GM12878 (cell line): ENCODE measurements at regions not wholly inside any gene's neighbourhood (a gene's known extent, or its start where the extent isn't known, plus 50 kb on each side); places are given as distances from the start of the nearest gene placed in this dataset.

Experiments used
- ATAC-seq: fragments of 200-7000 bp; cut with Tn5 transposase; 3 replicates; pipeline ENCODE4 v1.9.1; 2020; ENCODE audit warnings: mild to moderate bottlenecking, moderate library complexity
- BruUV-seq: library from RNA; stranded (reverse); fragments of 400-500 nt; replicated peaks from 2 replicates; lab custom pipeline; 2021; lab: Mats Ljungman, UMichigan
- CTCF ChIA-PET: fragments of 300-600 bp; sonication (Branson Sonifier 250); formaldehyde crosslinking; extraction: SDS; loops from one replicate; lab custom pipeline; 2021; ENCODE audit warnings: inconsistent platforms; lab: Yijun Ruan, JAX
- POLR2A ChIA-PET: fragments of 350-600 bp; formaldehyde crosslinking; extraction: SDS; loops from one replicate; lab custom pipeline; 2021; ENCODE audit warnings: inconsistent platforms; lab: Charles Lee
- RAD21 ChIA-PET: fragments of 300-600 bp; sonication (Branson Sonifier 250); formaldehyde crosslinking; loops from one replicate; lab custom pipeline; 2023; ENCODE audit warnings: antibody characterized with exemption; ENCODE audit not compliant: unreplicated experiment; lab: Charles Lee
- SMC1A ChIA-PET: fragments of 300-600 bp; sonication (Branson Sonifier 250); formaldehyde crosslinking; loops from one replicate; lab custom pipeline; 2023; ENCODE audit not compliant: unreplicated experiment, uncharacterized antibody; lab: Charles Lee
- DNase-seq: peaks from one replicate; pipeline ENCODE4 v3.0.0-alpha.2; 2011; ENCODE audit warnings: low read depth, low spot score
- FAIRE-seq: peaks from 3 replicates; lab custom pipeline; 2011; peaks lifted over from hg19 to GRCh38; lab: Jason Lieb, UNC
- H2AFZ ChIP-seq: 2 replicates; pipeline ENCODE4 v1.6.0; 2011; ENCODE audit warnings: low read depth, low read length, control low read depth; ENCODE audit not compliant: control insufficient read depth
- H3K27ac ChIP-seq: 2 replicates; pipeline ENCODE4 v1.5.1; 2011; ENCODE audit warnings: control low read depth; ENCODE audit not compliant: control insufficient read depth, insufficient read depth
- H3K27me3 ChIP-seq, 2 experiments: replicated peaks in 1 of 2; 2 replicates each; pipeline versions ENCODE4 v1.6.0 to v1.6.1; 2011; ENCODE audit warnings: low read length in 1 of 2; ENCODE audit not compliant: control insufficient read depth in 2 of 2, insufficient read depth in 2 of 2
- H3K36me3 ChIP-seq, 2 experiments: 2 replicates each; pipeline ENCODE4 v1.5.1; 2011; ENCODE audit warnings: low read length in 1 of 2; ENCODE audit not compliant: control insufficient read depth in 2 of 2, insufficient read depth in 2 of 2
- H3K4me1 ChIP-seq: 2 replicates; pipeline ENCODE4 v1.6.1; 2011; ENCODE audit warnings: mild to moderate bottlenecking, low read length, moderate library complexity, mixed read lengths; ENCODE audit not compliant: control insufficient read depth, insufficient read depth
- H3K4me2 ChIP-seq: 2 replicates; pipeline ENCODE4 v1.6.0; 2011; ENCODE audit warnings: control low read depth; ENCODE audit not compliant: control insufficient read depth, insufficient read depth
- H3K4me3 ChIP-seq: fragments of 200-600 bp; sonication (generic); 2 replicates; pipeline ENCODE4 v1.5.1; 2016
- H3K79me2 ChIP-seq: 2 replicates; pipeline ENCODE4 v1.6.0; 2011; ENCODE audit warnings: low read length; ENCODE audit not compliant: control insufficient read depth, insufficient read depth
- H3K9ac ChIP-seq: 2 replicates; pipeline ENCODE4 v1.8.0; 2011; ENCODE audit warnings: low read length, control low read depth, mixed read lengths; ENCODE audit not compliant: control insufficient read depth, insufficient read depth
- H3K9me3 ChIP-seq: replicated peaks from 3 replicates; pipeline ENCODE4 v1.5.1; 2011; ENCODE audit warnings: mild to moderate bottlenecking, low read length; ENCODE audit not compliant: control insufficient read depth, insufficient read depth
- H4K20me1 ChIP-seq: 2 replicates; pipeline ENCODE4 v1.6.0; 2011; ENCODE audit not compliant: control insufficient read depth, insufficient read depth
- ATF2 ChIP-seq: IDR thresholded peaks from 2 replicates; pipeline ENCODE4 v1.6.1; 2012; ENCODE audit warnings: low read length, inconsistent platforms
- ATF7 ChIP-seq: fragments of 450-650 bp; IDR thresholded peaks from 2 replicates; pipeline ENCODE4 v1.6.1; 2016; ENCODE audit warnings: low read depth, mild to moderate bottlenecking
- IRF5 ChIP-seq: fragments of 450-650 bp; IDR thresholded peaks from 2 replicates; pipeline ENCODE4 v1.6.1; 2017; ENCODE audit warnings: borderline replicate concordance
- MLLT1 ChIP-seq: fragments of 450-650 bp; IDR thresholded peaks from 2 replicates; pipeline ENCODE4 v1.6.1; 2016; ENCODE audit warnings: mild to moderate bottlenecking
- PBX3 ChIP-seq: IDR thresholded peaks from 2 replicates; pipeline ENCODE4 v1.6.1; 2011; ENCODE audit warnings: mild to moderate bottlenecking, low read depth, low read length, moderate library complexity; ENCODE audit not compliant: insufficient replicate concordance
- RB1 ChIP-seq: fragments of 450-650 bp; formaldehyde crosslinking; IDR thresholded peaks from 2 replicates; pipeline ENCODE4 v1.6.1; 2017; ENCODE audit warnings: mild to moderate bottlenecking, borderline replicate concordance
- SMARCA5 ChIP-seq: fragments of 450-650 bp; IDR thresholded peaks from 2 replicates; pipeline ENCODE4 v1.6.1; 2017; ENCODE audit warnings: mild to moderate bottlenecking
- TCF7 ChIP-seq: IDR thresholded peaks from 2 replicates; pipeline ENCODE4 v1.6.1; 2014; ENCODE audit warnings: antibody characterized with exemption, borderline replicate concordance
- YBX1 ChIP-seq: fragments of 450-650 bp; IDR thresholded peaks from 2 replicates; pipeline ENCODE4 v1.6.1; 2016; ENCODE audit warnings: antibody characterized with exemption
- ZNF622 ChIP-seq: fragments of 450-650 bp; IDR thresholded peaks from 2 replicates; pipeline ENCODE4 v1.6.1; 2017; ENCODE audit warnings: mild to moderate bottlenecking, inconsistent platforms
- ZNF687 ChIP-seq: fragments of 450-650 bp; IDR thresholded peaks from 2 replicates; pipeline ENCODE4 v1.6.1; 2017; ENCODE audit warnings: mild to moderate bottlenecking, moderate library complexity
- WGBS: methylation state at CpG from one replicate; pipeline ENCODE4 v1.1.6; 2016; ENCODE audit warnings: low lambda C conversion rate; ENCODE audit not compliant: insufficient replicate concordance, insufficient coverage; ENCODE audit errors: missing lambda C conversion rate; 5-methylcytosine and 5-hydroxymethylcytosine counted together
- in situ Hi-C: fragments of 300-500 bp; cut with MboI; formaldehyde crosslinking; loops from 9 replicates; pipeline ENCODE4 v1.14.3; 2018; ENCODE audit warnings: mixed read lengths
- intact Hi-C: fragments of 100-400 bp; cut with micrococcal nuclease; formaldehyde crosslinking; loops from one replicate; pipeline ENCODE4 v1.14.2; 2022; ENCODE audit not compliant: unreplicated experiment

- in situ Hi-C loops = no loop called here
- Histone ChIP-seq H4K20me1 (no peaks in the 10 kb centered on the region), H3K4me3 (no peak overlapping the region), H2AFZ (no peak overlapping the region), H3K27ac (no peak overlapping the region), H3K79me2 (no peaks in the 10 kb centered on the region), H3K27me3 (no peaks in the 10 kb centered on the region), H3K9me3 (no peaks in the 10 kb centered on the region)
- FAIRE-seq (no peak), ATAC-seq (no peak)
- ChIA-PET RAD21 (no interaction called here), POLR2A (no interaction called here), SMC1A (interaction anchor here (0.6 to 1.0 kb wide), 2 partner anchors 14 to 214 kb away, joined by 3 read pairs; no protein-coding TSS in a partner anchor)
- no TSS peak for BruUV-seq
- TF ChIP-seq SMARCA5 (no peak), ZNF687 (no peak), RB1 (no peak), YBX1 (no peak), TCF7 (no peak), MLLT1 (no peak), ATF2 (no peak), IRF5 (no peak), ZNF622 (no peak), ATF7 (no peak), PBX3 (no peak)
- TF ChIP-seq, all 136 proteins: peak for 0
- intact Hi-C loops = no loop called here
- DNase-seq = no peak
- 39% methylated on average over 9 of the region's 9 CpGs for WGBS
- CTCF ChIA-PET = no interaction called here
- H3K4me2 ChIP-seq = no peak overlapping the region
- H3K9ac ChIP-seq = no peak overlapping the region
- H3K36me3 ChIP-seq = no peaks in the 10 kb centered on the region
- no peaks in the 10 kb centered on the region for H3K4me1 ChIP-seq
Measured at GRCh38 chr16:77590707-77591106, 131.6 kb upstream of the NUDT7 start.
